G401.6 (cell line): ENCODE measurements at regions not wholly inside any gene's neighbourhood (a gene's known extent, or its start where the extent isn't known, plus 50 kb on each side); places are given as distances from the start of the nearest gene placed in this dataset.
"Not testable (repeated sequence)": the region's sequence is repeated elsewhere in the genome, so short reads cannot be mapped to it uniquely, and the experiment has no call there.

Experiments
- FAIRE-seq: peaks from 2 replicates; lab custom pipeline; 2012; peaks lifted over from hg19 to GRCh38; lab: Jason Lieb, UNC

GRCh38 chrY:14351590-14351989 is 172.7 kb upstream of the NLGN4Y start:
- peak; percentile 70 for FAIRE-seq

- FAIRE-seq, result no peak
Measured at GRCh38 chrY:14356154-14356553, 168.2 kb upstream of the NLGN4Y start.

GRCh38 chrY:14360748-14361500 is 163.4 kb upstream of the NLGN4Y start:
- no peak for FAIRE-seq

- no peak for FAIRE-seq
Measured at GRCh38 chrY:14373608-14374007, 150.7 kb upstream of the NLGN4Y start.

- FAIRE-seq, result no peak
Measured at GRCh38 chrY:14378217-14378616, 146.1 kb upstream of the NLGN4Y start.

- not testable (repeated sequence) for FAIRE-seq
Measured at GRCh38 chrY:14410549-14411030, 113.7 kb upstream of the NLGN4Y start.

GRCh38 chrY:14411334-14411733 is 113.0 kb upstream of the NLGN4Y start:
- no peak for FAIRE-seq

GRCh38 chrY:14436546-14436945 is 87.8 kb upstream of the NLGN4Y start:
- no peak for FAIRE-seq

GRCh38 chrY:14437626-14438025 is 86.7 kb upstream of the NLGN4Y start:
- no peak for FAIRE-seq

GRCh38 chrY:14438395-14438794 is 85.9 kb upstream of the NLGN4Y start:
- FAIRE-seq, result no peak

GRCh38 chrY:14444550-14444949 is 79.8 kb upstream of the NLGN4Y start:
- FAIRE-seq, result no peak

GRCh38 chrY:14468151-14468683 is 56.1 kb upstream of the NLGN4Y start:
- no peak for FAIRE-seq

- no peak for FAIRE-seq
Measured at GRCh38 chrY:14472421-14472820, 51.9 kb upstream of the NLGN4Y start.

GRCh38 chrY:14473320-14473719 is 51.0 kb upstream of the NLGN4Y start:
- FAIRE-seq, result no peak
